Smooth muscle cell (in vitro differentiated cells): ENCODE measurements at regions not wholly inside any gene's neighbourhood (a gene's known extent, or its start where the extent isn't known, plus 50 kb on each side); places are given as distances from the start of the nearest gene placed in this dataset.

Experiments used
- DNase-seq: peaks from one replicate; lab custom pipeline; 2025; ENCODE audit not compliant: unreplicated experiment; lab: John Stamatoyannopoulos, UW
- H2AFZ ChIP-seq: fragments of 200-600 bp; sonication (generic); 2 replicates; pipeline ENCODE4 v1.6.0; 2016; ENCODE audit warnings: antibody characterized with exemption, low read depth, mild to moderate bottlenecking
- H3F3A ChIP-seq: fragments of 200-600 bp; sonication (generic); 2 replicates; pipeline ENCODE4 v1.6.0; 2017; ENCODE audit warnings: antibody characterized with exemption, low read depth
- H3K27ac ChIP-seq: fragments of 200-600 bp; sonication (generic); 2 replicates; pipeline ENCODE4 v1.5.1; 2016; ENCODE audit warnings: low read depth, mild to moderate bottlenecking
- H3K27me3 ChIP-seq: fragments of 200-600 bp; sonication (generic); 2 replicates; pipeline ENCODE4 v1.6.1; 2016; ENCODE audit warnings: low read depth, mild to moderate bottlenecking
- H3K36me3 ChIP-seq: fragments of 200-600 bp; sonication (generic); 2 replicates; pipeline ENCODE4 v1.5.1; 2016; ENCODE audit warnings: low read depth
- H3K4me1 ChIP-seq: fragments of 200-600 bp; sonication (generic); 2 replicates; pipeline ENCODE4 v1.5.1; 2016; ENCODE audit warnings: low read depth
- H3K4me2 ChIP-seq: fragments of 200-600 bp; sonication (generic); 2 replicates; pipeline ENCODE4 v1.6.0; 2016; ENCODE audit warnings: mild to moderate bottlenecking
- H3K4me3 ChIP-seq: fragments of 200-600 bp; sonication (generic); 2 replicates; pipeline ENCODE4 v1.5.1; 2016; ENCODE audit warnings: mild to moderate bottlenecking
- H3K79me2 ChIP-seq: fragments of 200-600 bp; sonication (generic); 2 replicates; pipeline ENCODE4 v1.6.0; 2016; ENCODE audit warnings: low read depth, mild to moderate bottlenecking
- H3K9ac ChIP-seq: fragments of 200-600 bp; sonication (generic); 2 replicates; pipeline ENCODE4 v1.6.0; 2016; ENCODE audit warnings: low read depth
- H3K9me3 ChIP-seq: fragments of 200-600 bp; sonication (generic); replicated peaks from 2 replicates; pipeline ENCODE4 v1.5.1; 2016; ENCODE audit warnings: low read depth
- H4K20me1 ChIP-seq: fragments of 200-600 bp; sonication (generic); 2 replicates; pipeline ENCODE4 v1.6.0; 2016; ENCODE audit warnings: low read depth
- WGBS: methylation state at CpG from one replicate; pipeline ENCODE4 v1.1.7; 2016; ENCODE audit warnings: low lambda C conversion rate; 5-methylcytosine and 5-hydroxymethylcytosine counted together
- TF ChIP-seq, protein P1 (sequence below): fragments of 200-600 bp; sonication (generic); IDR thresholded peaks from 2 replicates; pipeline ENCODE4 v1.5.1; 2017; ENCODE audit warnings: borderline replicate concordance, mild to moderate bottlenecking, antibody characterized with exemption; ENCODE audit not compliant: insufficient read depth, poor library complexity, severe bottlenecking

DNA sequence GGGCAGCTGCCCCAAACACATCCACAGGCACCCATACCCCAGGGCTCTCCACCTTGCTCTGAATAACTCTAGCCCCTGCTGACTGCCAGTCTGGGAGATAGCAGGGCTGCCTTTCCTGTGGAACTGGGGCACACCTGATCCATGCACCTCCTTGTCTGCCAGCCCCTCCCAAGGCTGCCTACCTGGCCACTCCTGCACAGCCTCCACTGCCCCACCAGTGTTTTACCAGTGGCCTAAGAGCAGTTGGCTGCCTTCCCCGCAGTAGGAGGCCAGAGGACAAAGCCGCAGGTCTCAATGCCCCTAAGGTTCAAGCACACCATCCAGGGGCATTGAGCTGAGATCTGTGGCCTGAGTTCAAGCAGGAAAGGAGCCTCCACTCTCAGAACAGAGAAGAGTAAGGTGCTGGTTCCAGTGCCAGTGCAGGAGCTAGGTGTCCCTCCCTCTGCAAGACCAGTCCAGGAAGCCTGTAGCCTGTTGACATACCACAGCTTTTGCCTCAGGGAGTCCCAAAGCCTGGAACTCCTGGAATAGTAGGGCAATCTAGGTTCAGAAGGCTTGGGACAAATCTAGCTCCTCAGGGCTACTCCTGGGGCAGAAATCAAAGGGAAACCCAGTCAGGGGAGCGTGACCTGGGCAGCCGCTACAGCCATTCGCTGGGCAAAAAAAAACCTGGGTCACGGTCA is 514.5 kb upstream of the PTGER4 start:
- no peak overlapping the region for H3K9ac ChIP-seq
- H3K79me2 ChIP-seq: no peaks in the 10 kb centered on the region
- DNase-seq: no peak
- H3K4me1 ChIP-seq: no peaks in the 10 kb centered on the region
- H3K4me2 ChIP-seq: no peak overlapping the region
- H3K27me3 ChIP-seq: no peaks in the 10 kb centered on the region
- H3K36me3 ChIP-seq: no peaks in the 10 kb centered on the region
- TF ChIP-seq, protein P1, sequence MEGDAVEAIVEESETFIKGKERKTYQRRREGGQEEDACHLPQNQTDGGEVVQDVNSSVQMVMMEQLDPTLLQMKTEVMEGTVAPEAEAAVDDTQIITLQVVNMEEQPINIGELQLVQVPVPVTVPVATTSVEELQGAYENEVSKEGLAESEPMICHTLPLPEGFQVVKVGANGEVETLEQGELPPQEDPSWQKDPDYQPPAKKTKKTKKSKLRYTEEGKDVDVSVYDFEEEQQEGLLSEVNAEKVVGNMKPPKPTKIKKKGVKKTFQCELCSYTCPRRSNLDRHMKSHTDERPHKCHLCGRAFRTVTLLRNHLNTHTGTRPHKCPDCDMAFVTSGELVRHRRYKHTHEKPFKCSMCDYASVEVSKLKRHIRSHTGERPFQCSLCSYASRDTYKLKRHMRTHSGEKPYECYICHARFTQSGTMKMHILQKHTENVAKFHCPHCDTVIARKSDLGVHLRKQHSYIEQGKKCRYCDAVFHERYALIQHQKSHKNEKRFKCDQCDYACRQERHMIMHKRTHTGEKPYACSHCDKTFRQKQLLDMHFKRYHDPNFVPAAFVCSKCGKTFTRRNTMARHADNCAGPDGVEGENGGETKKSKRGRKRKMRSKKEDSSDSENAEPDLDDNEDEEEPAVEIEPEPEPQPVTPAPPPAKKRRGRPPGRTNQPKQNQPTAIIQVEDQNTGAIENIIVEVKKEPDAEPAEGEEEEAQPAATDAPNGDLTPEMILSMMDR: no peak
- no peak overlapping the region for H3K27ac ChIP-seq
- H2AFZ ChIP-seq: no peak overlapping the region
- H4K20me1 ChIP-seq: no peaks in the 10 kb centered on the region
- no peaks in the 10 kb centered on the region for H3K9me3 ChIP-seq
- no peak overlapping the region for H3K4me3 ChIP-seq
- H3F3A ChIP-seq: no peaks in the 10 kb centered on the region
- WGBS: 93% methylated on average over 6 of the region's 6 CpGs

DNA sequence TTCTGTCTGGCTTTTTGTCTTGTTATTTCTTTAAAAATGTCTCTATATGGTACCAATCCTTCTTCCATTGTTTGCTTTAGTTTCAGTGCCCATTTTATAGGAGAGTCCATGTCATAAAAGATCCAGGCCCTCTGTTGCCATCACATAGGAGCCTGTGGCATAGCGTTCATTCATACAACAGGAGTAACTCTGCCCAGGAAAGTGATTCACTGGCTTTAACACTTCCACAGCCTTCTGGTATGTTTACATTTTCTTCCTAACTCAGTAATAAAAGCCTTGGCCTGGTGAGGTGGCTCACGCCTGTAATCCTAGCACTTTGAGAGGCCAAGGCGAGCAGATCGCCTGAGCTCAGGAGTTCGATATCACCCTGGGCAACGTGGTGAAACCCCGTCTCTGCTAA is 519.3 kb upstream of the PTGER4 start:
- no peak overlapping the region for H3K27ac ChIP-seq
- no peaks in the 10 kb centered on the region for H3K36me3 ChIP-seq
- H2AFZ ChIP-seq: no peak overlapping the region
- no peaks in the 10 kb centered on the region for H3F3A ChIP-seq
- H3K4me2 ChIP-seq: no peak overlapping the region
- H4K20me1 ChIP-seq: no peaks in the 10 kb centered on the region
- no peak overlapping the region for H3K4me3 ChIP-seq
- no peak overlapping the region for H3K9ac ChIP-seq
- H3K4me1 ChIP-seq: no peaks in the 10 kb centered on the region
- H3K9me3 ChIP-seq: no peaks in the 10 kb centered on the region
- WGBS: 72% methylated on average over 7 of the region's 7 CpGs
- DNase-seq: no peak
- TF ChIP-seq, protein P1: no peak
- H3K27me3 ChIP-seq: no peaks in the 10 kb centered on the region
- H3K79me2 ChIP-seq: no peaks in the 10 kb centered on the region

DNA sequence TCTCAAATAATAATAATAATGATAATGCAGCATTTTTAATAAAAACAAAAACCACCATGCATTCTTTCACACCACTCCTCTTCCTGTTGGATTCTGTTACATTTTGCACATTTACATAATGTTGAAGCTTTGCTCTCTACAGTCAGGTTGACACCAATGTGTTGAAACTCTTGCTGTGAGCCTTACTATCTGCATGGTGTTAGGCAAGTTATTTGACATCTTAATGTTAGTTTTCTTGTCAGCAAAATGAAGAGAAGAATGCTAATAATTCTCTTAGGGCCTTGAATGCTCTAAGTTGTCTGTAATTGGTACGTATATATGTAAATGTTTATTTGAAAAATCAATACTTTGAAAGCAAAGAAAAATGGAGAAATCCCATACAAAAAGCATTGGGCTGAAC is 525.5 kb upstream of the PTGER4 start:
- DNase-seq: no peak
- Histone ChIP-seq H3K4me2 (no peak overlapping the region), H2AFZ (no peak overlapping the region), H3K4me3 (no peak overlapping the region), H3K9ac (no peak overlapping the region), H3K79me2 (no peaks in the 10 kb centered on the region), H3K27ac (no peak overlapping the region), H3F3A (no peaks in the 10 kb centered on the region), H3K36me3 (no peaks in the 10 kb centered on the region), H3K27me3 (no peaks in the 10 kb centered on the region), H4K20me1 (no peaks in the 10 kb centered on the region), H3K9me3 (no peaks in the 10 kb centered on the region), H3K4me1 (no peaks in the 10 kb centered on the region)
- WGBS: 75% methylated on average over 1 of the region's 1 CpG
- TF ChIP-seq, protein P1: no peak

DNA sequence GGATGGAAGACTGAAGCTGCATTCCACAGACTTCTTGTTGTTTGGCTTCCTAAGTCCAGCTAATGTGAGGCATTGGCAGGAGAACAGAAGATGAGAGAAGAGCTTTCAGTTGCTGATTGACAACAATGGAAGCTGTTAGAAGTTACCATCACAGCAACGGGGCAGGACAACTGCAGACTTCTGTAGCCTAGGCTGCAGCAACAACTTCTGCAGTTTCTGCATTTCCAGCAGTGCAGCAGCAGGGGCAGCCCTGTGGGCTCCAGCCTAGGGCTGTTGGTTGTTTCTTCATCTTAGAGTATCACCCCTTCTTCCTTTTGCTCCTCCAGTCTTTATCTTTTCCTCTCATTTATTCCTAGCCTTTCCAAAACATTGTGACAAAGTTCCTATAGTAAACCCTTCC is 528.8 kb upstream of the PTGER4 start:
- Histone ChIP-seq H3K27me3 (no peaks in the 10 kb centered on the region), H3K4me3 (no peak overlapping the region), H3F3A (no peaks in the 10 kb centered on the region), H3K79me2 (no peaks in the 10 kb centered on the region), H2AFZ (no peak overlapping the region), H3K9me3 (no peaks in the 10 kb centered on the region), H4K20me1 (no peaks in the 10 kb centered on the region), H3K4me2 (no peak overlapping the region), H3K36me3 (no peaks in the 10 kb centered on the region), H3K27ac (no peak overlapping the region), H3K4me1 (no peaks in the 10 kb centered on the region), H3K9ac (no peak overlapping the region)
- WGBS: 54% methylated on average over 1 of the region's 1 CpG
- TF ChIP-seq, protein P1: no peak
- DNase-seq: no peak
